ENCODE measurements at regions not wholly inside any gene's neighbourhood (a gene's known extent, or its start where the extent isn't known, plus 50 kb on each side); places are given as distances from the start of the nearest gene placed in this dataset.

- DNase-seq, result no peak
- H3K9me3 ChIP-seq, result no peaks in the 10 kb centered on the region
- no peaks in the 10 kb centered on the region for H3K27me3 ChIP-seq
- H3K36me3 ChIP-seq, result no peaks in the 10 kb centered on the region
- no peak overlapping the region for H3K4me3 ChIP-seq
Observed at GRCh38 chr19:31170046-31170445, 179.2 kb downstream of the TSHZ3 start.

GRCh38 chr19:31168106-31168625 is 181.1 kb downstream of the TSHZ3 start:
- Histone ChIP-seq H3K36me3 (no peaks in the 10 kb centered on the region), H3K4me3 (no peak overlapping the region), H3K27me3 (no peaks in the 10 kb centered on the region), H3K9me3 (no peaks in the 10 kb centered on the region)
- no peak for DNase-seq

- Histone ChIP-seq H3K36me3 (no peaks in the 10 kb centered on the region), H3K27me3 (no peaks in the 10 kb centered on the region), H3K4me3 (no peak overlapping the region), H3K9me3 (no peaks in the 10 kb centered on the region)
- DNase-seq, result no peak
Observed at GRCh38 chr19:31167690-31168089, 181.5 kb downstream of the TSHZ3 start.

GRCh38 chr19:31166206-31166605 is 183.0 kb downstream of the TSHZ3 start:
- no peaks in the 10 kb centered on the region for H3K9me3 ChIP-seq
- DNase-seq, result no peak
- no peaks in the 10 kb centered on the region for H3K27me3 ChIP-seq
- H3K36me3 ChIP-seq, result no peaks in the 10 kb centered on the region
- no peak overlapping the region for H3K4me3 ChIP-seq

GRCh38 chr19:31164791-31165251 is 184.4 kb downstream of the TSHZ3 start:
- Histone ChIP-seq H3K9me3 (no peaks in the 10 kb centered on the region), H3K4me3 (no peak overlapping the region), H3K36me3 (no peaks in the 10 kb centered on the region), H3K27me3 (no peaks in the 10 kb centered on the region)
- no peak for DNase-seq

GRCh38 chr19:31160336-31160926 is 188.8 kb downstream of the TSHZ3 start:
- DNase-seq, result peak; percentile 48
- no peaks in the 10 kb centered on the region for H3K36me3 ChIP-seq
- H3K4me3 ChIP-seq, result no peak overlapping the region
- no peaks in the 10 kb centered on the region for H3K27me3 ChIP-seq
- no peaks in the 10 kb centered on the region for H3K9me3 ChIP-seq

- peaks cover 5% of the 10 kb centered on the region for H3K9me3 ChIP-seq
- H3K36me3 ChIP-seq, result no peaks in the 10 kb centered on the region
- H3K4me3 ChIP-seq, result no peak overlapping the region
- DNase-seq, result peak; percentile 62
- no peaks in the 10 kb centered on the region for H3K27me3 ChIP-seq
Observed at GRCh38 chr19:31154021-31154420, 195.2 kb downstream of the TSHZ3 start.

GRCh38 chr19:31152906-31153305 is 196.3 kb downstream of the TSHZ3 start:
- no peak overlapping the region for H3K4me3 ChIP-seq
- no peaks in the 10 kb centered on the region for H3K36me3 ChIP-seq
- no peak for DNase-seq
- H3K27me3 ChIP-seq, result no peaks in the 10 kb centered on the region
- H3K9me3 ChIP-seq, result peaks cover 5% of the 10 kb centered on the region

GRCh38 chr19:31149441-31149941 is 199.7 kb downstream of the TSHZ3 start:
- H3K4me3 ChIP-seq, result no peak overlapping the region
- no peaks in the 10 kb centered on the region for H3K27me3 ChIP-seq
- DNase-seq, result peak; percentile 26
- peaks cover 5% of the 10 kb centered on the region for H3K9me3 ChIP-seq
- H3K36me3 ChIP-seq, result no peaks in the 10 kb centered on the region

- Histone ChIP-seq H3K27me3 (no peaks in the 10 kb centered on the region), H3K4me3 (no peak overlapping the region), H3K9me3 (peaks cover 5% of the 10 kb centered on the region), H3K36me3 (no peaks in the 10 kb centered on the region)
- no peak for DNase-seq
Observed at GRCh38 chr19:31148671-31149070, 200.6 kb downstream of the TSHZ3 start.

GRCh38 chr19:31147234-31147633 is 202.0 kb downstream of the TSHZ3 start:
- no peak for DNase-seq

GRCh38 chr19:31146546-31147183 is 202.6 kb downstream of the TSHZ3 start:
- Histone ChIP-seq H3K36me3 (no peaks in the 10 kb centered on the region), H3K4me3 (no peak overlapping the region), H3K9me3 (no peaks in the 10 kb centered on the region; the same call in 1 of the 2 replicates), H3K27me3 (no peaks in the 10 kb centered on the region)
- DNase-seq, result no peak

More at GRCh38 chr19:31147234-31147633, 202.0 kb downstream of the TSHZ3 start:
- no peaks in the 10 kb centered on the region; the same call in 1 of the 2 replicates for H3K9me3 ChIP-seq
- no peaks in the 10 kb centered on the region for H3K36me3 ChIP-seq
- H3K4me3 ChIP-seq, result no peak overlapping the region
- H3K27me3 ChIP-seq, result no peaks in the 10 kb centered on the region

- no peak for DNase-seq
- H3K36me3 ChIP-seq, result no peaks in the 10 kb centered on the region
- H3K4me3 ChIP-seq, result no peak overlapping the region
- H3K9me3 ChIP-seq, result no peaks in the 10 kb centered on the region; the same call in 1 of the 2 replicates
- H3K27me3 ChIP-seq, result no peaks in the 10 kb centered on the region
Observed at GRCh38 chr19:31146015-31146414, 203.2 kb downstream of the TSHZ3 start.

GRCh38 chr19:31145007-31145406 is 204.2 kb downstream of the TSHZ3 start:
- no peaks in the 10 kb centered on the region for H3K36me3 ChIP-seq
- H3K4me3 ChIP-seq, result no peak overlapping the region
- DNase-seq, result no peak
- no peaks in the 10 kb centered on the region for H3K27me3 ChIP-seq
- H3K9me3 ChIP-seq, result no peaks in the 10 kb centered on the region; the same call in 1 of the 2 replicates

GRCh38 chr19:31144075-31144870 is 205.0 kb downstream of the TSHZ3 start:
- no peaks in the 10 kb centered on the region for H3K9me3 ChIP-seq
- DNase-seq, result no peak

GRCh38 chr19:31141301-31141700 is 207.9 kb downstream of the TSHZ3 start:
- H3K4me3 ChIP-seq, result no peak overlapping the region
- H3K36me3 ChIP-seq, result no peaks in the 10 kb centered on the region
- H3K27me3 ChIP-seq, result no peaks in the 10 kb centered on the region
- 0 out of 2 replicates have a peak, but pooled peaks cover 2% of the 10 kb centered on the region for H3K9me3 ChIP-seq
- peak; percentile 19 for DNase-seq

More at GRCh38 chr19:31144075-31144870, 205.0 kb downstream of the TSHZ3 start:
- Histone ChIP-seq H3K27me3 (no peaks in the 10 kb centered on the region), H3K36me3 (no peaks in the 10 kb centered on the region), H3K4me3 (no peak overlapping the region)

- peak; percentile 75 for DNase-seq
- Histone ChIP-seq H3K9me3 (0 out of 2 replicates have a peak, but pooled peaks cover 2% of the 10 kb centered on the region), H3K36me3 (no peaks in the 10 kb centered on the region), H3K27me3 (no peaks in the 10 kb centered on the region), H3K4me3 (no peak overlapping the region)
Observed at GRCh38 chr19:31140717-31141116, 208.5 kb downstream of the TSHZ3 start.
